ENCODE measurements at regions not wholly inside any gene's neighbourhood (a gene's known extent, or its start where the extent isn't known, plus 50 kb on each side); places are given as distances from the start of the nearest gene placed in this dataset.

GRCh38 chr7:19353180-19353579 is 208.0 kb upstream of the FERD3L start:
- H3K79me2 ChIP-seq (ENCODE audit: insufficient read depth, low read length): no peaks in the 10 kb centered on the region
- no peak overlapping the region for H3K27ac ChIP-seq (ENCODE audit: low read length)
- H4K20me1 ChIP-seq (ENCODE audit: insufficient read depth, low read length): no peaks in the 10 kb centered on the region
- H3K9ac ChIP-seq (ENCODE audit: low read depth, low read length): no peak overlapping the region
- H3K27me3 ChIP-seq (ENCODE audit: insufficient read depth, low read length, poor library complexity): no peaks in the 10 kb centered on the region
- ATAC-seq (ENCODE audit: insufficient read depth, low read depth) (no peak), DNase-seq (no peak)
- H3K4me2 ChIP-seq (ENCODE audit: insufficient read depth, low read length): no peak overlapping the region
- TF ChIP-seq CTCF (IDR thresholded peaks at IDR 0.05; ENCODE audit: borderline replicate concordance, extremely low read depth, low read length, poor library complexity, severe bottlenecking): no peak
- no peak for TF ChIP-seq EZH2 (IDR thresholded peaks at IDR 0.05; ENCODE audit: borderline replicate concordance, low read depth, low read length, severe bottlenecking)
- no peaks in the 10 kb centered on the region for H3K36me3 ChIP-seq (ENCODE audit: insufficient read depth, low read length)
- peaks cover 9% of the 10 kb centered on the region for H3K4me1 ChIP-seq (ENCODE audit: insufficient read depth, low read length)
- no peak overlapping the region for H2AFZ ChIP-seq (ENCODE audit: low read depth, low read length)
- no peak overlapping the region for H3K4me3 ChIP-seq (ENCODE audit: low read depth in 1 of 2, low read length in 2 of 2)
- H3K9me3 ChIP-seq (ENCODE audit: insufficient read depth, low read length, severe bottlenecking): no peaks in the 10 kb centered on the region

- no peaks in the 10 kb centered on the region for H4K20me1 ChIP-seq (ENCODE audit: insufficient read depth, low read length)
- no peak overlapping the region for H3K27ac ChIP-seq (ENCODE audit: low read length)
Observed at GRCh38 chr7:19352305-19352695, 207.1 kb upstream of the FERD3L start.

GRCh38 chr7:19351341-19352304 is 206.4 kb upstream of the FERD3L start:
- H2AFZ ChIP-seq (ENCODE audit: low read depth, low read length): no peak overlapping the region
- H3K4me3 ChIP-seq (ENCODE audit: low read depth in 1 of 2, low read length in 2 of 2): no peak overlapping the region
- H3K4me1 ChIP-seq (ENCODE audit: insufficient read depth, low read length): peaks cover 9% of the 10 kb centered on the region
- H3K4me2 ChIP-seq (ENCODE audit: insufficient read depth, low read length): no peak overlapping the region
- H3K9me3 ChIP-seq (ENCODE audit: insufficient read depth, low read length, severe bottlenecking): no peaks in the 10 kb centered on the region
- no peaks in the 10 kb centered on the region for H3K27me3 ChIP-seq (ENCODE audit: insufficient read depth, low read length, poor library complexity)
- no peak overlapping the region for H3K9ac ChIP-seq (ENCODE audit: low read depth, low read length)
- H3K36me3 ChIP-seq (ENCODE audit: insufficient read depth, low read length): no peaks in the 10 kb centered on the region
- no peak for TF ChIP-seq EZH2 (IDR thresholded peaks at IDR 0.05; ENCODE audit: borderline replicate concordance, low read depth, low read length, severe bottlenecking)
- TF ChIP-seq CTCF (IDR thresholded peaks at IDR 0.05; ENCODE audit: borderline replicate concordance, extremely low read depth, low read length, poor library complexity, severe bottlenecking): no peak
- H3K27ac ChIP-seq (ENCODE audit: low read length): no peak overlapping the region
- no peaks in the 10 kb centered on the region for H3K79me2 ChIP-seq (ENCODE audit: insufficient read depth, low read length)
- H4K20me1 ChIP-seq (ENCODE audit: insufficient read depth, low read length): no peaks in the 10 kb centered on the region
- no peak for DNase-seq
- ATAC-seq (ENCODE audit: insufficient read depth, low read depth): peak; percentile 61

More at GRCh38 chr7:19352305-19352695, 207.1 kb upstream of the FERD3L start:
- H3K4me2 ChIP-seq (ENCODE audit: insufficient read depth, low read length): no peak overlapping the region
- H3K79me2 ChIP-seq (ENCODE audit: insufficient read depth, low read length): no peaks in the 10 kb centered on the region
- H3K4me3 ChIP-seq (ENCODE audit: low read depth in 1 of 2, low read length in 2 of 2): no peak overlapping the region
- TF ChIP-seq CTCF (IDR thresholded peaks at IDR 0.05; ENCODE audit: borderline replicate concordance, extremely low read depth, low read length, poor library complexity, severe bottlenecking): no peak
- no peak for TF ChIP-seq EZH2 (IDR thresholded peaks at IDR 0.05; ENCODE audit: borderline replicate concordance, low read depth, low read length, severe bottlenecking)
- H3K9ac ChIP-seq (ENCODE audit: low read depth, low read length): no peak overlapping the region
- H3K36me3 ChIP-seq (ENCODE audit: insufficient read depth, low read length): no peaks in the 10 kb centered on the region
- H3K4me1 ChIP-seq (ENCODE audit: insufficient read depth, low read length): peaks cover 9% of the 10 kb centered on the region
- no peaks in the 10 kb centered on the region for H3K9me3 ChIP-seq (ENCODE audit: insufficient read depth, low read length, severe bottlenecking)
- H2AFZ ChIP-seq (ENCODE audit: low read depth, low read length): no peak overlapping the region
- no peaks in the 10 kb centered on the region for H3K27me3 ChIP-seq (ENCODE audit: insufficient read depth, low read length, poor library complexity)
- no peak for ATAC-seq (ENCODE audit: insufficient read depth, low read depth)
- no peak for DNase-seq
